GM12878 (cell line): ENCODE measurements at regions not wholly inside any gene's neighbourhood (a gene's known extent, or its start where the extent isn't known, plus 50 kb on each side); places are given as distances from the start of the nearest gene placed in this dataset.

Experiments used
- ATAC-seq: fragments of 200-7000 bp; cut with Tn5 transposase; 3 replicates; pipeline ENCODE4 v1.9.1; 2020; ENCODE audit warnings: mild to moderate bottlenecking, moderate library complexity
- BruUV-seq: library from RNA; stranded (reverse); fragments of 400-500 nt; replicated peaks from 2 replicates; lab custom pipeline; 2021; lab: Mats Ljungman, UMichigan
- CTCF ChIA-PET: fragments of 300-600 bp; sonication (Branson Sonifier 250); formaldehyde crosslinking; extraction: SDS; loops from one replicate; lab custom pipeline; 2021; ENCODE audit warnings: inconsistent platforms; lab: Yijun Ruan, JAX
- POLR2A ChIA-PET: fragments of 350-600 bp; formaldehyde crosslinking; extraction: SDS; loops from one replicate; lab custom pipeline; 2021; ENCODE audit warnings: inconsistent platforms; lab: Charles Lee
- RAD21 ChIA-PET: fragments of 300-600 bp; sonication (Branson Sonifier 250); formaldehyde crosslinking; loops from one replicate; lab custom pipeline; 2023; ENCODE audit warnings: antibody characterized with exemption; ENCODE audit not compliant: unreplicated experiment; lab: Charles Lee
- SMC1A ChIA-PET: fragments of 300-600 bp; sonication (Branson Sonifier 250); formaldehyde crosslinking; loops from one replicate; lab custom pipeline; 2023; ENCODE audit not compliant: unreplicated experiment, uncharacterized antibody; lab: Charles Lee
- DNase-seq: peaks from one replicate; pipeline ENCODE4 v3.0.0-alpha.2; 2011; ENCODE audit warnings: low read depth, low spot score
- FAIRE-seq: peaks from 3 replicates; lab custom pipeline; 2011; peaks lifted over from hg19 to GRCh38; lab: Jason Lieb, UNC
- H2AFZ ChIP-seq: 2 replicates; pipeline ENCODE4 v1.6.0; 2011; ENCODE audit warnings: low read depth, low read length, control low read depth; ENCODE audit not compliant: control insufficient read depth
- H3K27ac ChIP-seq: 2 replicates; pipeline ENCODE4 v1.5.1; 2011; ENCODE audit warnings: control low read depth; ENCODE audit not compliant: control insufficient read depth, insufficient read depth
- H3K27me3 ChIP-seq, 2 experiments: replicated peaks in 1 of 2; 2 replicates each; pipeline versions ENCODE4 v1.6.0 to v1.6.1; 2011; ENCODE audit warnings: low read length in 1 of 2; ENCODE audit not compliant: control insufficient read depth in 2 of 2, insufficient read depth in 2 of 2
- H3K36me3 ChIP-seq, 2 experiments: 2 replicates each; pipeline ENCODE4 v1.5.1; 2011; ENCODE audit warnings: low read length in 1 of 2; ENCODE audit not compliant: control insufficient read depth in 2 of 2, insufficient read depth in 2 of 2
- H3K4me1 ChIP-seq: 2 replicates; pipeline ENCODE4 v1.6.1; 2011; ENCODE audit warnings: mild to moderate bottlenecking, low read length, moderate library complexity, mixed read lengths; ENCODE audit not compliant: control insufficient read depth, insufficient read depth
- H3K4me2 ChIP-seq: 2 replicates; pipeline ENCODE4 v1.6.0; 2011; ENCODE audit warnings: control low read depth; ENCODE audit not compliant: control insufficient read depth, insufficient read depth
- H3K4me3 ChIP-seq: fragments of 200-600 bp; sonication (generic); 2 replicates; pipeline ENCODE4 v1.5.1; 2016
- H3K79me2 ChIP-seq: 2 replicates; pipeline ENCODE4 v1.6.0; 2011; ENCODE audit warnings: low read length; ENCODE audit not compliant: control insufficient read depth, insufficient read depth
- H3K9ac ChIP-seq: 2 replicates; pipeline ENCODE4 v1.8.0; 2011; ENCODE audit warnings: low read length, control low read depth, mixed read lengths; ENCODE audit not compliant: control insufficient read depth, insufficient read depth
- H3K9me3 ChIP-seq: replicated peaks from 3 replicates; pipeline ENCODE4 v1.5.1; 2011; ENCODE audit warnings: mild to moderate bottlenecking, low read length; ENCODE audit not compliant: control insufficient read depth, insufficient read depth
- H4K20me1 ChIP-seq: 2 replicates; pipeline ENCODE4 v1.6.0; 2011; ENCODE audit not compliant: control insufficient read depth, insufficient read depth
- CBX5 ChIP-seq: sonication (generic); IDR thresholded peaks from 2 replicates; pipeline ENCODE4 v1.6.1; 2016; ENCODE audit warnings: low read depth, moderate library complexity, mild to moderate bottlenecking, inconsistent platforms
- NFYA ChIP-seq: IDR thresholded peaks from 2 replicates; pipeline ENCODE4 v1.6.1; 2011; ENCODE audit warnings: low read depth, mild to moderate bottlenecking, low read length, improper control_type of control experiment, borderline replicate concordance
- RBBP5 ChIP-seq: fragments of 200-600 bp; sonication (generic); conservative IDR thresholded peaks from 2 replicates; pipeline ENCODE4 v1.6.1; 2016
- SMAD5 ChIP-seq: IDR thresholded peaks from 2 replicates; pipeline ENCODE4 v1.6.1; 2016; ENCODE audit warnings: antibody characterized with exemption, low read depth
- WRNIP1 ChIP-seq: IDR thresholded peaks from 2 replicates; pipeline ENCODE4 v1.6.1; 2011; ENCODE audit warnings: low read depth, low read length, improper control_type of control experiment, borderline replicate concordance
- WGBS: methylation state at CpG from one replicate; pipeline ENCODE4 v1.1.6; 2016; ENCODE audit warnings: low lambda C conversion rate; ENCODE audit not compliant: insufficient replicate concordance, insufficient coverage; ENCODE audit errors: missing lambda C conversion rate; 5-methylcytosine and 5-hydroxymethylcytosine counted together
- in situ Hi-C: fragments of 300-500 bp; cut with MboI; formaldehyde crosslinking; loops from 9 replicates; pipeline ENCODE4 v1.14.3; 2018; ENCODE audit warnings: mixed read lengths
- intact Hi-C: fragments of 100-400 bp; cut with micrococcal nuclease; formaldehyde crosslinking; loops from one replicate; pipeline ENCODE4 v1.14.2; 2022; ENCODE audit not compliant: unreplicated experiment
- TF ChIP-seq, protein P1 (sequence below): IDR thresholded peaks from 2 replicates; pipeline ENCODE4 v1.6.1; 2012; ENCODE audit warnings: low read depth, low read length, improper control_type of control experiment
- TF ChIP-seq, protein P2 (sequence below): fragments of 450-650 bp; conservative IDR thresholded peaks from 2 replicates; pipeline ENCODE4 v1.6.1; 2017; ENCODE audit warnings: mild to moderate bottlenecking, moderate library complexity
- TF ChIP-seq, protein P3 (sequence below): fragments of 450-650 bp; IDR thresholded peaks from 2 replicates; pipeline ENCODE4 v1.6.1; 2017; ENCODE audit warnings: low read depth, mild to moderate bottlenecking, moderate library complexity

DNA sequence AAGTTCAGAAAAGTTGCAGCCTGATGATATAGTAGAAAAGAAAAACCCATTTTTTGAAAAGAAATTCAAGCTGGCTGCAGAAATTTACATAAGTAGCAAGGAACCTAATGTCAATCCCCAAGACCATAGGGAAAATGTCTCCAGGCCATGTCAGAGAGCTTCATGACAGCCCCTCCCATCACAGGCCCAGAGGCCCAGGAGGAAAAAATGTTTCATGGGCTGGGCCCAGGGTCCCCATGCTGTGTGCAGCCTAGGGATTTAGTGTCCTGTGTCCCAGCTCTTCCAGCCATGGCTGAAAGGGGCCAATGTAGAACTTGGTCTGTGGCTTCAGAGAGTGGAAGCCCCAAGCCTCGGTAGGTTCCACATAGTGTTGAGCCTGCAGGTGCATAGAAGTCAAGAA, 220.3 kb downstream of the CSNK1G3 start (continued):
- TF ChIP-seq, protein P1, sequence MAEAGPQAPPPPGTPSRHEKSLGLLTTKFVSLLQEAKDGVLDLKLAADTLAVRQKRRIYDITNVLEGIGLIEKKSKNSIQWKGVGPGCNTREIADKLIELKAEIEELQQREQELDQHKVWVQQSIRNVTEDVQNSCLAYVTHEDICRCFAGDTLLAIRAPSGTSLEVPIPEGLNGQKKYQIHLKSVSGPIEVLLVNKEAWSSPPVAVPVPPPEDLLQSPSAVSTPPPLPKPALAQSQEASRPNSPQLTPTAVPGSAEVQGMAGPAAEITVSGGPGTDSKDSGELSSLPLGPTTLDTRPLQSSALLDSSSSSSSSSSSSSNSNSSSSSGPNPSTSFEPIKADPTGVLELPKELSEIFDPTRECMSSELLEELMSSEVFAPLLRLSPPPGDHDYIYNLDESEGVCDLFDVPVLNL, result no peak
- TF ChIP-seq, protein P2, sequence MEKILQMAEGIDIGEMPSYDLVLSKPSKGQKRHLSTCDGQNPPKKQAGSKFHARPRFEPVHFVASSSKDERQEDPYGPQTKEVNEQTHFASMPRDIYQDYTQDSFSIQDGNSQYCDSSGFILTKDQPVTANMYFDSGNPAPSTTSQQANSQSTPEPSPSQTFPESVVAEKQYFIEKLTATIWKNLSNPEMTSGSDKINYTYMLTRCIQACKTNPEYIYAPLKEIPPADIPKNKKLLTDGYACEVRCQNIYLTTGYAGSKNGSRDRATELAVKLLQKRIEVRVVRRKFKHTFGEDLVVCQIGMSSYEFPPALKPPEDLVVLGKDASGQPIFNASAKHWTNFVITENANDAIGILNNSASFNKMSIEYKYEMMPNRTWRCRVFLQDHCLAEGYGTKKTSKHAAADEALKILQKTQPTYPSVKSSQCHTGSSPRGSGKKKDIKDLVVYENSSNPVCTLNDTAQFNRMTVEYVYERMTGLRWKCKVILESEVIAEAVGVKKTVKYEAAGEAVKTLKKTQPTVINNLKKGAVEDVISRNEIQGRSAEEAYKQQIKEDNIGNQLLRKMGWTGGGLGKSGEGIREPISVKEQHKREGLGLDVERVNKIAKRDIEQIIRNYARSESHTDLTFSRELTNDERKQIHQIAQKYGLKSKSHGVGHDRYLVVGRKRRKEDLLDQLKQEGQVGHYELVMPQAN, result no peak

DNA sequence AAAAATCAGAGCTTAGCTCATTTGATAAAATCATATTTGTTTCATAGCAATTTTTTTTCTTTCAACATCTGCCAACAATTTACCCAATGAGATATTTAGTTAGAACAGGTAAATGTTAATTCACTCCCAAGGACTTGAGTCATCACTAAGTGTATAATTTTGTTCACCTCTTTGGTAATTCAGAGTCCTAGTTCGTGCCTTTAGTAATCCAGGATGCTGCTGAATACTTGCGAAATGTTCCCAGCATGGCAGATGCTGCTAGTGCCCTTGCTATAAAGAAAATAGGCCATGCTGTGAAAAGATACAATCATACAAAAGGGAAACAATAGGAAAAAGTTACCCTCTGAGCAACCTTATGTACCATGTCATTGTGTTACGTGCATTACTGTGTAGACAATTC, 210.5 kb downstream of the CSNK1G3 start:
- in situ Hi-C loops, result no loop called here
- no peaks in the 10 kb centered on the region for H3K4me1 ChIP-seq
- 68% methylated on average over 3 of the region's 3 CpGs for WGBS
- POLR2A ChIA-PET, result interaction anchor here (0.7 kb wide), 1 partner anchor 160 kb away, joined by 9 read pairs; no protein-coding TSS in a partner anchor
- DNase-seq, result no peak
- no peak overlapping the region for H2AFZ ChIP-seq
- no peak overlapping the region for H3K4me2 ChIP-seq
- H3K27me3 ChIP-seq, result 0 out of 4 replicates have a peak, but pooled peaks cover 0 to 1% of the 10 kb centered on the region in 2 experiments
- H3K36me3 ChIP-seq, result no peaks in the 10 kb centered on the region
- intact Hi-C loops, result no loop called here
- no peak for TF ChIP-seq RBBP5
- TF ChIP-seq NFYA, result no peak
- TF ChIP-seq WRNIP1, result no peak
- TF ChIP-seq, protein P3, sequence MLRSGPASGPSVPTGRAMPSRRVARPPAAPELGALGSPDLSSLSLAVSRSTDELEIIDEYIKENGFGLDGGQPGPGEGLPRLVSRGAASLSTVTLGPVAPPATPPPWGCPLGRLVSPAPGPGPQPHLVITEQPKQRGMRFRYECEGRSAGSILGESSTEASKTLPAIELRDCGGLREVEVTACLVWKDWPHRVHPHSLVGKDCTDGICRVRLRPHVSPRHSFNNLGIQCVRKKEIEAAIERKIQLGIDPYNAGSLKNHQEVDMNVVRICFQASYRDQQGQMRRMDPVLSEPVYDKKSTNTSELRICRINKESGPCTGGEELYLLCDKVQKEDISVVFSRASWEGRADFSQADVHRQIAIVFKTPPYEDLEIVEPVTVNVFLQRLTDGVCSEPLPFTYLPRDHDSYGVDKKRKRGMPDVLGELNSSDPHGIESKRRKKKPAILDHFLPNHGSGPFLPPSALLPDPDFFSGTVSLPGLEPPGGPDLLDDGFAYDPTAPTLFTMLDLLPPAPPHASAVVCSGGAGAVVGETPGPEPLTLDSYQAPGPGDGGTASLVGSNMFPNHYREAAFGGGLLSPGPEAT, result no peak
- no peak for TF ChIP-seq CBX5
- no peak for TF ChIP-seq SMAD5
- TF ChIP-seq, all 136 proteins: peak for 0
- H3K9me3 ChIP-seq, result no peaks in the 10 kb centered on the region
- ChIA-PET SMC1A (no interaction called here), RAD21 (no interaction called here), CTCF (no interaction called here)
- no TSS peak for BruUV-seq
- no peak overlapping the region for H3K9ac ChIP-seq
- no peak overlapping the region for H3K27ac ChIP-seq
- H4K20me1 ChIP-seq, result no peaks in the 10 kb centered on the region
- ATAC-seq, result no peak
- H3K79me2 ChIP-seq, result no peaks in the 10 kb centered on the region
- H3K4me3 ChIP-seq, result no peak overlapping the region
- FAIRE-seq, result no peak
